ENCODE measurements at regions not wholly inside any gene's neighbourhood (a gene's known extent, or its start where the extent isn't known, plus 50 kb on each side); places are given as distances from the start of the nearest gene placed in this dataset.

- no peak for DNase-seq (ENCODE audit: low read depth)
- TF ChIP-seq CTCF (conservative IDR thresholded peaks at IDR 0.05; ENCODE audit: low read depth, low read length) = peak; percentile 22
Measured at GRCh38 chr13:31947105-31947504, 84.5 kb upstream of the FRY start.

GRCh38 chr13:31947506-31947905, 84.1 kb upstream of the FRY start:
- no peak for TF ChIP-seq CTCF (conservative IDR thresholded peaks at IDR 0.05; ENCODE audit: low read depth, low read length)
- no peak for DNase-seq (ENCODE audit: low read depth)
- no peak overlapping the region for H3K4me3 ChIP-seq (ENCODE audit: low read length)

More at GRCh38 chr13:31947105-31947504, 84.5 kb upstream of the FRY start:
- peak overlapping the region; percentile 38 for H3K4me3 ChIP-seq (ENCODE audit: low read length)

- no peak overlapping the region for H3K4me3 ChIP-seq (ENCODE audit: low read length)
- no peak for DNase-seq (ENCODE audit: low read depth)
- no peak for TF ChIP-seq CTCF (conservative IDR thresholded peaks at IDR 0.05; ENCODE audit: low read depth, low read length)
Measured at GRCh38 chr13:31949486-31949885, 82.1 kb upstream of the FRY start.

GRCh38 chr13:31950111-31950815, 81.3 kb upstream of the FRY start:
- H3K4me3 ChIP-seq (ENCODE audit: low read length) = no peak overlapping the region
- TF ChIP-seq CTCF (conservative IDR thresholded peaks at IDR 0.05; ENCODE audit: low read depth, low read length) = no peak
- no peak for DNase-seq (ENCODE audit: low read depth)

GRCh38 chr13:31951215-31951678, 80.3 kb upstream of the FRY start:
- H3K4me3 ChIP-seq (ENCODE audit: low read length) = no peak overlapping the region
- no peak for DNase-seq (ENCODE audit: low read depth)
- no peak for TF ChIP-seq CTCF (conservative IDR thresholded peaks at IDR 0.05; ENCODE audit: low read depth, low read length)

GRCh38 chr13:31952641-31953380, 78.8 kb upstream of the FRY start:
- no peak overlapping the region for H3K4me3 ChIP-seq (ENCODE audit: low read length)
- no peak for TF ChIP-seq CTCF (conservative IDR thresholded peaks at IDR 0.05; ENCODE audit: low read depth, low read length)
- DNase-seq (ENCODE audit: low read depth) = no peak

- no peak overlapping the region for H3K4me3 ChIP-seq (ENCODE audit: low read length)
- TF ChIP-seq CTCF (conservative IDR thresholded peaks at IDR 0.05; ENCODE audit: low read depth, low read length) = no peak
- no peak for DNase-seq (ENCODE audit: low read depth)
Measured at GRCh38 chr13:31955101-31955500, 76.5 kb upstream of the FRY start.
